ENCODE measurements at regions not wholly inside any gene's neighbourhood (a gene's known extent, or its start where the extent isn't known, plus 50 kb on each side); places are given as distances from the start of the nearest gene placed in this dataset.

- Mint-ChIP-seq H3K9me3 (no peaks in the 10 kb centered on the region), H3K4me3 (no peak overlapping the region)
- POLR2A ChIA-PET, result no interaction called here
Observed at GRCh38 chr5:74120585-74120984, 494.6 kb downstream of the ARHGEF28 start.

GRCh38 chr5:74118071-74118470 is 492.1 kb downstream of the ARHGEF28 start:
- CTCF ChIA-PET, result no interaction called here
- no peak overlapping the region for H3K4me3 Mint-ChIP-seq
- intact Hi-C loops (cut with micrococcal nuclease), result no loop called here

More at GRCh38 chr5:74120585-74120984, 494.6 kb downstream of the ARHGEF28 start:
- Mint-ChIP-seq H3K4me1 (no peaks in the 10 kb centered on the region), H3K27ac (no peak overlapping the region), H3K27me3 (peaks cover 2% of the 10 kb centered on the region), H3K36me3 (ENCODE audit: low read depth) (no peaks in the 10 kb centered on the region)
- no peak for DNase-seq
- intact Hi-C loops (cut with micrococcal nuclease), result no loop called here
- no peak for ATAC-seq (ENCODE audit: low read depth)
- no peak for TF ChIP-seq CTCF (IDR thresholded peaks at IDR 0.05)
- CTCF ChIA-PET, result no interaction called here

GRCh38 chr5:74116984-74117383 is 491.0 kb downstream of the ARHGEF28 start:
- TF ChIP-seq CTCF (IDR thresholded peaks at IDR 0.05), result no peak
- POLR2A ChIA-PET, result no interaction called here
- Mint-ChIP-seq H3K9me3 (no peaks in the 10 kb centered on the region), H3K27ac (no peak overlapping the region), H3K27me3 (peaks cover 7% of the 10 kb centered on the region), H3K36me3 (ENCODE audit: low read depth) (no peaks in the 10 kb centered on the region), H3K4me3 (no peak overlapping the region), H3K4me1 (no peaks in the 10 kb centered on the region)
- intact Hi-C loops (cut with micrococcal nuclease), result no loop called here
- DNase-seq, result no peak
- CTCF ChIA-PET, result no interaction called here
- no peak for ATAC-seq (ENCODE audit: low read depth)

More at GRCh38 chr5:74118071-74118470, 492.1 kb downstream of the ARHGEF28 start:
- POLR2A ChIA-PET, result no interaction called here
- Mint-ChIP-seq H3K36me3 (ENCODE audit: low read depth) (no peaks in the 10 kb centered on the region), H3K27ac (no peak overlapping the region), H3K27me3 (peaks cover 2% of the 10 kb centered on the region), H3K4me1 (no peaks in the 10 kb centered on the region), H3K9me3 (no peaks in the 10 kb centered on the region)
- ATAC-seq (ENCODE audit: low read depth) (no peak), DNase-seq (no peak)
- no peak for TF ChIP-seq CTCF (IDR thresholded peaks at IDR 0.05)

GRCh38 chr5:74116266-74116665 is 490.3 kb downstream of the ARHGEF28 start:
- no peak overlapping the region for H3K27ac Mint-ChIP-seq
- H3K27me3 Mint-ChIP-seq, result peaks cover 7% of the 10 kb centered on the region
- POLR2A ChIA-PET, result no interaction called here
- ATAC-seq (ENCODE audit: low read depth) (no peak), DNase-seq (no peak)
- no peak overlapping the region for H3K4me3 Mint-ChIP-seq
- H3K4me1 Mint-ChIP-seq, result no peaks in the 10 kb centered on the region
- no peaks in the 10 kb centered on the region for H3K9me3 Mint-ChIP-seq
- CTCF ChIA-PET, result no interaction called here
- intact Hi-C loops (cut with micrococcal nuclease), result no loop called here
- no peaks in the 10 kb centered on the region for H3K36me3 Mint-ChIP-seq (ENCODE audit: low read depth)
- no peak for TF ChIP-seq CTCF (IDR thresholded peaks at IDR 0.05)

GRCh38 chr5:74113927-74114326 is 487.9 kb downstream of the ARHGEF28 start:
- no peak overlapping the region for H3K27ac Mint-ChIP-seq
- H3K27me3 Mint-ChIP-seq, result peaks cover 8% of the 10 kb centered on the region
- DNase-seq, result no peak
- H3K4me3 Mint-ChIP-seq, result no peak overlapping the region
- ATAC-seq (ENCODE audit: low read depth), result no peak
- H3K9me3 Mint-ChIP-seq, result no peaks in the 10 kb centered on the region
- ChIA-PET POLR2A (no interaction called here), CTCF (no interaction called here)
- no peak for TF ChIP-seq CTCF (IDR thresholded peaks at IDR 0.05)
- intact Hi-C loops (cut with micrococcal nuclease), result no loop called here
- no peaks in the 10 kb centered on the region for H3K36me3 Mint-ChIP-seq (ENCODE audit: low read depth)
- H3K4me1 Mint-ChIP-seq, result no peaks in the 10 kb centered on the region

Data from activated B cell treated with CpG ODN at 0.5 μM for 24 hours (primary cell).